K562 (cell line): ENCODE measurements at regions not wholly inside any gene's neighbourhood (a gene's known extent, or its start where the extent isn't known, plus 50 kb on each side); places are given as distances from the start of the nearest gene placed in this dataset.

Source experiments
- ATAC-seq: fragments of 200-7000 bp; cut with Tn5 transposase; 3 replicates; pipeline ENCODE4 v1.9.1; 2020; ENCODE audit warnings: moderate library complexity
- BruUV-seq: library from RNA; stranded (reverse); fragments of 400-500 nt; replicated peaks from 2 replicates; lab custom pipeline; 2021; lab: Mats Ljungman, UMichigan
- CTCF ChIA-PET: fragments of 300-600 bp; formaldehyde crosslinking; extraction: SDS; loops from one replicate; lab custom pipeline; 2021; ENCODE audit warnings: low intra/inter-chr PET ratio; lab: Yijun Ruan, JAX
- POLR2A ChIA-PET: fragments of 300-600, 350-650 bp; sonication (Branson Sonifier 250); formaldehyde crosslinking; extraction: SDS; loops from one replicate; lab custom pipeline; 2021; ENCODE audit warnings: antibody characterized with exemption, inconsistent platforms; lab: Yijun Ruan, JAX
- DNase-seq, 4 experiments: peaks; one replicate each; pipeline versions ENCODE4 v3.0.0 to v3.0.0-alpha.2; 2011 to 2018; ENCODE audit warnings: low spot score in 3 of 4, mixed read lengths in 3 of 4; ENCODE audit errors: extremely low read depth in 1 of 4
- FAIRE-seq: peaks from 2 replicates; lab custom pipeline; 2011; peaks lifted over from hg19 to GRCh38; lab: Jason Lieb, UNC
- H2AFZ ChIP-seq: 2 replicates; pipeline ENCODE4 v1.6.0; 2011; ENCODE audit warnings: low read depth, low read length, control low read depth, inconsistent platforms
- H3K27ac ChIP-seq: fragments of 200-600 bp; 3 replicates; pipeline ENCODE4 v1.8.0; 2011; ENCODE audit warnings: low read depth, mild to moderate bottlenecking, control low read depth, inconsistent platforms, low read length, moderate library complexity, mixed read lengths; ENCODE audit errors: extremely low read depth
- H3K27me3 ChIP-seq, 2 experiments: fragments of 300-600 bp in 1 of 2; 2 replicates in 1 of 2; 3 replicates in 1 of 2; pipeline versions ENCODE4 v1.6.0 to v1.8.0; 2011; ENCODE audit warnings: inconsistent platforms in 2 of 2, low read length in 2 of 2, mild to moderate bottlenecking in 1 of 2, mixed read lengths in 1 of 2, moderate library complexity in 1 of 2; ENCODE audit not compliant: control insufficient read depth in 2 of 2, insufficient read depth in 2 of 2
- H3K36me3 ChIP-seq: fragments of 300-600 bp; 3 replicates; pipeline ENCODE4 v1.8.0; 2011; ENCODE audit warnings: mild to moderate bottlenecking, low read length, inconsistent platforms; ENCODE audit not compliant: control insufficient read depth, insufficient read depth
- H3K4me1 ChIP-seq, 2 experiments: fragments of 200-600 bp in 1 of 2; replicated peaks in 1 of 2; 2 replicates in 1 of 2; 3 replicates in 1 of 2; pipeline versions ENCODE4 v1.5.1 to v1.8.0; 2011; ENCODE audit warnings: inconsistent platforms in 2 of 2, low read length in 2 of 2, mild to moderate bottlenecking in 1 of 2, mixed read lengths in 1 of 2, moderate library complexity in 1 of 2; ENCODE audit not compliant: control insufficient read depth in 2 of 2, insufficient read depth in 2 of 2
- H3K4me2 ChIP-seq: 2 replicates; pipeline ENCODE4 v1.6.1; 2011; ENCODE audit warnings: low read length, control low read depth, inconsistent platforms, mixed read lengths; ENCODE audit not compliant: insufficient read depth
- H3K4me3 ChIP-seq: fragments of 200-600 bp; sonication (generic), shearing (Covaris generic); 2 replicates; pipeline ENCODE4 v1.5.1; 2016; ENCODE audit warnings: control low read depth, inconsistent platforms
- H3K79me2 ChIP-seq: fragments of 200-600 bp; 3 replicates; pipeline ENCODE4 v1.8.0; 2011; ENCODE audit warnings: low read length, inconsistent platforms; ENCODE audit not compliant: control insufficient read depth, insufficient read depth
- H3K9ac ChIP-seq, 2 experiments: 2 replicates each; pipeline versions ENCODE4 v1.6.0 to v1.6.1; 2011; ENCODE audit warnings: low read depth in 2 of 2, low read length in 2 of 2, control low read depth in 1 of 2, inconsistent platforms in 1 of 2, mild to moderate bottlenecking in 1 of 2, mixed read lengths in 1 of 2; ENCODE audit not compliant: insufficient read depth in 1 of 2
- H3K9me1 ChIP-seq: one replicate; pipeline ENCODE4 v1.6.0; 2011; ENCODE audit warnings: inconsistent platforms, mild to moderate bottlenecking, low read length, moderate library complexity; ENCODE audit not compliant: control insufficient read depth, insufficient read depth
- H3K9me3 ChIP-seq: replicated peaks from 2 replicates; pipeline ENCODE4 v1.5.1; 2011; ENCODE audit warnings: low read depth, low read length, inconsistent platforms; ENCODE audit not compliant: control insufficient read depth, insufficient read depth
- H4K20me1 ChIP-seq: replicated peaks from 2 replicates; pipeline ENCODE4 v1.6.1; 2011; ENCODE audit warnings: low read length, inconsistent platforms, mixed read lengths; ENCODE audit not compliant: control insufficient read depth, insufficient read depth
- BDP1 ChIP-seq: IDR thresholded peaks from 3 replicates; pipeline ENCODE4 v1.6.1; 2011; ENCODE audit not compliant: insufficient read length, insufficient read depth
- CREB3 ChIP-seq: fragments of 450-650 bp; conservative IDR thresholded peaks from 2 replicates; pipeline ENCODE4 v1.6.1; 2016; ENCODE audit warnings: missing genetic modification characterization, low read depth, mild to moderate bottlenecking, missing compliant biosample characterization, moderate library complexity
- FOSL1 ChIP-seq: fragments of 200-800 bp; sonication (Bioruptor generic); conservative IDR thresholded peaks from 2 replicates; pipeline ENCODE4 v1.6.1; 2016; ENCODE audit warnings: missing genetic modification characterization, missing compliant biosample characterization
- GTF3C2 ChIP-seq: IDR thresholded peaks from 3 replicates; pipeline ENCODE4 v1.6.1; 2011; ENCODE audit warnings: borderline replicate concordance, mild to moderate bottlenecking, moderate library complexity; ENCODE audit not compliant: insufficient read length; ENCODE audit errors: extremely low read depth
- HSF4 ChIP-seq: fragments of 250-450 bp; sonication (Bioruptor Pico); IDR thresholded peaks from 2 replicates; pipeline ENCODE4 v2.1.2; 2022; ENCODE audit warnings: mild to moderate bottlenecking, moderate library complexity, borderline replicate concordance
- MAFK ChIP-seq: IDR thresholded peaks from 2 replicates; pipeline ENCODE4 v1.6.1; 2011; ENCODE audit warnings: low read length, improper control_type of control experiment
- PRPF4 ChIP-seq: fragments of 200-400 bp; formaldehyde crosslinking; IDR thresholded peaks from one replicate; pipeline ENCODE4 v1.6.1; 2017; ENCODE audit warnings: low read length, low read depth, mild to moderate bottlenecking; ENCODE audit not compliant: insufficient read depth, poor library complexity, severe bottlenecking
- U2AF2 ChIP-seq: fragments of 200-400 bp; formaldehyde crosslinking; optimal IDR thresholded peaks from 2 replicates; pipeline ENCODE3; 2017; ENCODE audit warnings: low read depth, mild to moderate bottlenecking, low read length
- WGBS: fragments of 100-300 bp; shearing (Covaris generic); methylation state at CpG from one replicate; pipeline ENCODE4 v1.1.6; 2016; ENCODE audit warnings: low coverage, mixed read lengths; ENCODE audit not compliant: insufficient coverage; ENCODE audit errors: missing lambda C conversion rate; 5-methylcytosine and 5-hydroxymethylcytosine counted together
- in situ Hi-C: fragments of 300-500 bp; cut with MboI; formaldehyde crosslinking; loops from 4 replicates; pipeline ENCODE4 v1.15.0; 2018; ENCODE audit warnings: inconsistent platforms, mixed read lengths
- intact Hi-C: fragments of 100-400 bp; cut with micrococcal nuclease; formaldehyde crosslinking; loops from 2 replicates; pipeline ENCODE4 v1.14.2; 2022
- TF ChIP-seq, protein P1 (sequence below): sonication (generic); formaldehyde crosslinking; IDR thresholded peaks from 2 replicates; pipeline ENCODE4 v1.8.0; 2023; ENCODE audit warnings: mild to moderate bottlenecking, missing genetic modification reagents

DNA sequence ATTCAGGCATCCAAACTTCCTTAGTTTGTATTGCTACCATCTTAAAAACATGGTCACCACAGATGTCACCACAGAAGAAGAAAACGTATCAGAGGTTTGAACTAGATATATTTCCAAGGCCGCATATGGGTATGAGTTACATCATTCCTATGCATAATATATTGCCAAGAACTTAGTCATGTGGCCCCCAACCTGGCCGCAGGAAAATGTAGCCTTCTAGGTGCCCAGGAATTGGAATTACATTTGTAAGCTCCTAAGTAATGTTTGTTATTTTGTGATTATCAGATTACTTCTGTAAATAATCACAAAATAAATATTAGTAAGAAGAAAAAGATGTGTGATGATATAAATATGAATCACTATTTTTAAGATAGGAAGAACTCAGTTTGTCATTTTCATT is 351.4 kb downstream of the ISL1 start:
- no peaks in the 10 kb centered on the region for H3K36me3 ChIP-seq
- H3K79me2 ChIP-seq, result no peaks in the 10 kb centered on the region
- H3K27me3 ChIP-seq, result no peaks in the 10 kb centered on the region
- no peak for DNase-seq
- BruUV-seq, result no TSS peak
- no peak for TF ChIP-seq BDP1
- TF ChIP-seq MAFK, result no peak
- TF ChIP-seq CREB3, result no peak
- no peak for TF ChIP-seq FOSL1 (tag)
- no peak for TF ChIP-seq U2AF2
- no peak for TF ChIP-seq PRPF4
- TF ChIP-seq GTF3C2, result no peak
- TF ChIP-seq, protein P1, sequence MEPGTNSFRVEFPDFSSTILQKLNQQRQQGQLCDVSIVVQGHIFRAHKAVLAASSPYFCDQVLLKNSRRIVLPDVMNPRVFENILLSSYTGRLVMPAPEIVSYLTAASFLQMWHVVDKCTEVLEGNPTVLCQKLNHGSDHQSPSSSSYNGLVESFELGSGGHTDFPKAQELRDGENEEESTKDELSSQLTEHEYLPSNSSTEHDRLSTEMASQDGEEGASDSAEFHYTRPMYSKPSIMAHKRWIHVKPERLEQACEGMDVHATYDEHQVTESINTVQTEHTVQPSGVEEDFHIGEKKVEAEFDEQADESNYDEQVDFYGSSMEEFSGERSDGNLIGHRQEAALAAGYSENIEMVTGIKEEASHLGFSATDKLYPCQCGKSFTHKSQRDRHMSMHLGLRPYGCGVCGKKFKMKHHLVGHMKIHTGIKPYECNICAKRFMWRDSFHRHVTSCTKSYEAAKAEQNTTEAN (CRISPR knock-in tag), result no peak
- no peak for TF ChIP-seq HSF4 (CRISPR knock-in tag)
- H3K4me1 ChIP-seq, result no peaks in the 10 kb centered on the region
- no peak overlapping the region for H3K4me2 ChIP-seq
- CTCF ChIA-PET, result no interaction called here
- no peaks in the 10 kb centered on the region; the same call in 1 of the 2 replicates for H3K9me3 ChIP-seq
- in situ Hi-C loops, result no loop called here
- no peaks in the 10 kb centered on the region for H4K20me1 ChIP-seq
- no peak overlapping the region for H3K4me3 ChIP-seq
- H3K9ac ChIP-seq, result no peak overlapping the region
- POLR2A ChIA-PET, result no interaction called here
- FAIRE-seq, result no peak
- no peaks in the 10 kb centered on the region for H3K9me1 ChIP-seq
- H2AFZ ChIP-seq, result no peak overlapping the region
- no peak for ATAC-seq
- H3K27ac ChIP-seq, result no peak overlapping the region
- intact Hi-C loops, result no loop called here
- WGBS, result 2% methylated on average over 3 of the region's 3 CpGs
